GM12878 (cell line): ENCODE measurements at regions not wholly inside any gene's neighbourhood (a gene's known extent, or its start where the extent isn't known, plus 50 kb on each side); places are given as distances from the start of the nearest gene placed in this dataset.

Experiments
- ATAC-seq: fragments of 200-7000 bp; cut with Tn5 transposase; 3 replicates; pipeline ENCODE4 v1.9.1; 2020; ENCODE audit warnings: mild to moderate bottlenecking, moderate library complexity
- BruUV-seq: library from RNA; stranded (reverse); fragments of 400-500 nt; replicated peaks from 2 replicates; lab custom pipeline; 2021; lab: Mats Ljungman, UMichigan
- CTCF ChIA-PET: fragments of 300-600 bp; sonication (Branson Sonifier 250); formaldehyde crosslinking; extraction: SDS; loops from one replicate; lab custom pipeline; 2021; ENCODE audit warnings: inconsistent platforms; lab: Yijun Ruan, JAX
- POLR2A ChIA-PET: fragments of 350-600 bp; formaldehyde crosslinking; extraction: SDS; loops from one replicate; lab custom pipeline; 2021; ENCODE audit warnings: inconsistent platforms; lab: Charles Lee
- RAD21 ChIA-PET: fragments of 300-600 bp; sonication (Branson Sonifier 250); formaldehyde crosslinking; loops from one replicate; lab custom pipeline; 2023; ENCODE audit warnings: antibody characterized with exemption; ENCODE audit not compliant: unreplicated experiment; lab: Charles Lee
- SMC1A ChIA-PET: fragments of 300-600 bp; sonication (Branson Sonifier 250); formaldehyde crosslinking; loops from one replicate; lab custom pipeline; 2023; ENCODE audit not compliant: unreplicated experiment, uncharacterized antibody; lab: Charles Lee
- DNase-seq: peaks from one replicate; pipeline ENCODE4 v3.0.0-alpha.2; 2011; ENCODE audit warnings: low read depth, low spot score
- FAIRE-seq: peaks from 3 replicates; lab custom pipeline; 2011; peaks lifted over from hg19 to GRCh38; lab: Jason Lieb, UNC
- H2AFZ ChIP-seq: 2 replicates; pipeline ENCODE4 v1.6.0; 2011; ENCODE audit warnings: low read depth, low read length, control low read depth; ENCODE audit not compliant: control insufficient read depth
- H3K27ac ChIP-seq: 2 replicates; pipeline ENCODE4 v1.5.1; 2011; ENCODE audit warnings: control low read depth; ENCODE audit not compliant: control insufficient read depth, insufficient read depth
- H3K27me3 ChIP-seq, 2 experiments: replicated peaks in 1 of 2; 2 replicates each; pipeline versions ENCODE4 v1.6.0 to v1.6.1; 2011; ENCODE audit warnings: low read length in 1 of 2; ENCODE audit not compliant: control insufficient read depth in 2 of 2, insufficient read depth in 2 of 2
- H3K36me3 ChIP-seq, 2 experiments: 2 replicates each; pipeline ENCODE4 v1.5.1; 2011; ENCODE audit warnings: low read length in 1 of 2; ENCODE audit not compliant: control insufficient read depth in 2 of 2, insufficient read depth in 2 of 2
- H3K4me1 ChIP-seq: 2 replicates; pipeline ENCODE4 v1.6.1; 2011; ENCODE audit warnings: mild to moderate bottlenecking, low read length, moderate library complexity, mixed read lengths; ENCODE audit not compliant: control insufficient read depth, insufficient read depth
- H3K4me2 ChIP-seq: 2 replicates; pipeline ENCODE4 v1.6.0; 2011; ENCODE audit warnings: control low read depth; ENCODE audit not compliant: control insufficient read depth, insufficient read depth
- H3K4me3 ChIP-seq: fragments of 200-600 bp; sonication (generic); 2 replicates; pipeline ENCODE4 v1.5.1; 2016
- H3K79me2 ChIP-seq: 2 replicates; pipeline ENCODE4 v1.6.0; 2011; ENCODE audit warnings: low read length; ENCODE audit not compliant: control insufficient read depth, insufficient read depth
- H3K9ac ChIP-seq: 2 replicates; pipeline ENCODE4 v1.8.0; 2011; ENCODE audit warnings: low read length, control low read depth, mixed read lengths; ENCODE audit not compliant: control insufficient read depth, insufficient read depth
- H3K9me3 ChIP-seq: replicated peaks from 3 replicates; pipeline ENCODE4 v1.5.1; 2011; ENCODE audit warnings: mild to moderate bottlenecking, low read length; ENCODE audit not compliant: control insufficient read depth, insufficient read depth
- H4K20me1 ChIP-seq: 2 replicates; pipeline ENCODE4 v1.6.0; 2011; ENCODE audit not compliant: control insufficient read depth, insufficient read depth
- CBX3 ChIP-seq: fragments of 200-600 bp; sonication (generic); IDR thresholded peaks from 2 replicates; pipeline ENCODE4 v1.6.1; 2016; ENCODE audit warnings: low read depth, borderline replicate concordance
- CEBPB ChIP-seq, 2 experiments: fragments of 150-350 bp in 1 of 2; IDR thresholded peaks; 2 replicates each; pipeline ENCODE4 v1.6.1; 2012 to 2014; ENCODE audit warnings: low read depth in 2 of 2, low read length in 2 of 2, borderline replicate concordance in 1 of 2, inconsistent platforms in 1 of 2
- CHD4 ChIP-seq: fragments of 200-600 bp; sonication (generic); IDR thresholded peaks from 2 replicates; pipeline ENCODE4 v1.6.1; 2016; ENCODE audit warnings: mild to moderate bottlenecking
- GATAD2B ChIP-seq: fragments of 450-650 bp; conservative IDR thresholded peaks from 2 replicates; pipeline ENCODE4 v1.6.1; 2017; ENCODE audit warnings: low read depth, mild to moderate bottlenecking, moderate library complexity
- HDAC2 ChIP-seq: fragments of 200-600 bp; sonication (generic); IDR thresholded peaks from 2 replicates; pipeline ENCODE4 v1.6.1; 2017
- IRF4 ChIP-seq: IDR thresholded peaks from 2 replicates; pipeline ENCODE4 v1.6.1; 2011; ENCODE audit warnings: low read depth, low read length
- KAT2A ChIP-seq: conservative IDR thresholded peaks from 2 replicates; pipeline ENCODE4 v1.6.1; 2011; ENCODE audit warnings: low read depth, low read length; ENCODE audit not compliant: control insufficient read depth
- LARP7 ChIP-seq: fragments of 450-650 bp; IDR thresholded peaks from 2 replicates; pipeline ENCODE4 v1.6.1; 2017; ENCODE audit warnings: mild to moderate bottlenecking
- RCOR1 ChIP-seq: conservative IDR thresholded peaks from 2 replicates; pipeline ENCODE4 v1.6.1; 2012; ENCODE audit warnings: low read depth, low read length, improper control_type of control experiment
- RUNX3 ChIP-seq: IDR thresholded peaks from 2 replicates; pipeline ENCODE4 v1.6.1; 2012; ENCODE audit warnings: low read length, inconsistent platforms
- STAT1 ChIP-seq: fragments of 450-650 bp; conservative IDR thresholded peaks from 2 replicates; pipeline ENCODE4 v1.6.1; 2014; ENCODE audit warnings: antibody characterized with exemption, mild to moderate bottlenecking
- STAT3 ChIP-seq: IDR thresholded peaks from 2 replicates; pipeline ENCODE4 v1.6.1; 2011; ENCODE audit warnings: low read depth, low read length, improper control_type of control experiment
- TCF12 ChIP-seq: IDR thresholded peaks from 2 replicates; pipeline ENCODE4 v1.6.1; 2011; ENCODE audit warnings: low read depth, mild to moderate bottlenecking, low read length
- TCF7 ChIP-seq: IDR thresholded peaks from 2 replicates; pipeline ENCODE4 v1.6.1; 2014; ENCODE audit warnings: antibody characterized with exemption, borderline replicate concordance
- ZNF217 ChIP-seq: fragments of 450-650 bp; IDR thresholded peaks from 2 replicates; pipeline ENCODE4 v1.6.1; 2017; ENCODE audit warnings: antibody characterized with exemption, mild to moderate bottlenecking
- WGBS: methylation state at CpG from one replicate; pipeline ENCODE4 v1.1.6; 2016; ENCODE audit warnings: low lambda C conversion rate; ENCODE audit not compliant: insufficient replicate concordance, insufficient coverage; ENCODE audit errors: missing lambda C conversion rate; 5-methylcytosine and 5-hydroxymethylcytosine counted together
- in situ Hi-C: fragments of 300-500 bp; cut with MboI; formaldehyde crosslinking; loops from 9 replicates; pipeline ENCODE4 v1.14.3; 2018; ENCODE audit warnings: mixed read lengths
- intact Hi-C: fragments of 100-400 bp; cut with micrococcal nuclease; formaldehyde crosslinking; loops from one replicate; pipeline ENCODE4 v1.14.2; 2022; ENCODE audit not compliant: unreplicated experiment
- TF ChIP-seq, protein P1 (sequence below): fragments of 450-650 bp; IDR thresholded peaks from 2 replicates; pipeline ENCODE4 v1.6.1; 2017; ENCODE audit warnings: mild to moderate bottlenecking, low read depth, inconsistent platforms; ENCODE audit not compliant: poor library complexity, severe bottlenecking
- TF ChIP-seq, protein P2 (sequence below): IDR thresholded peaks from 2 replicates; pipeline ENCODE4 v1.6.1; 2012; ENCODE audit warnings: low read depth, low read length, improper control_type of control experiment
- TF ChIP-seq, protein P3 (sequence below): IDR thresholded peaks from 2 replicates; pipeline ENCODE4 v1.6.1; 2011; ENCODE audit warnings: low read depth, mild to moderate bottlenecking, low read length, moderate library complexity, borderline replicate concordance; ENCODE audit errors: extremely low read depth

DNA sequence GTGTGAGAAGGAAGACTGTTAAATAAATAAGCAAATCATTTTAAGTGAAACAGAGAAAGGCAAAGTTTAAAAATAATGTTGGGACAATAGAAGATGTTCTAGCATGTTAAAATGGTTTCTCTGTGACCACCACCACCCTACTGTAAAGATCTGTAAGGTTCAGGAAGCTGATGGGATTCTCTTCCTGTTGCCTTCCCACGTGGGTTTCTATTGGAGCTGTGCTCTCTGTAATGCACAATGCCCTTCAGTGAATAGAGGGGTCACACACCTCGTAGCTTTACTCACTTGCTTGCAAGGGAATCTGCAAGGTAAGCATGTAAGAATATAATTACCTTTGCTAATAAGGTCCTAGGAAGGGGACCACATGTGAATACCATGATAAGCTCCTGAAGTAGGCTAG, 170.5 kb downstream of the CASP12 start:
- Histone ChIP-seq H3K9ac (no peak overlapping the region), H4K20me1 (no peaks in the 10 kb centered on the region), H3K4me2 (no peak overlapping the region), H3K4me3 (no peak overlapping the region), H3K27ac (no peak overlapping the region), H3K4me1 (no peaks in the 10 kb centered on the region), H3K79me2 (no peaks in the 10 kb centered on the region), H2AFZ (no peak overlapping the region), H3K27me3 (no peaks in the 10 kb centered on the region; a peak in 1 of 4 replicates), H3K36me3 (no peaks in the 10 kb centered on the region), H3K9me3 (no peaks in the 10 kb centered on the region)
- DNase-seq: no peak
- TF ChIP-seq KAT2A (no peak), RCOR1 (no peak), STAT3 (no peak), ZNF217 (no peak)
- TF ChIP-seq, protein P1, sequence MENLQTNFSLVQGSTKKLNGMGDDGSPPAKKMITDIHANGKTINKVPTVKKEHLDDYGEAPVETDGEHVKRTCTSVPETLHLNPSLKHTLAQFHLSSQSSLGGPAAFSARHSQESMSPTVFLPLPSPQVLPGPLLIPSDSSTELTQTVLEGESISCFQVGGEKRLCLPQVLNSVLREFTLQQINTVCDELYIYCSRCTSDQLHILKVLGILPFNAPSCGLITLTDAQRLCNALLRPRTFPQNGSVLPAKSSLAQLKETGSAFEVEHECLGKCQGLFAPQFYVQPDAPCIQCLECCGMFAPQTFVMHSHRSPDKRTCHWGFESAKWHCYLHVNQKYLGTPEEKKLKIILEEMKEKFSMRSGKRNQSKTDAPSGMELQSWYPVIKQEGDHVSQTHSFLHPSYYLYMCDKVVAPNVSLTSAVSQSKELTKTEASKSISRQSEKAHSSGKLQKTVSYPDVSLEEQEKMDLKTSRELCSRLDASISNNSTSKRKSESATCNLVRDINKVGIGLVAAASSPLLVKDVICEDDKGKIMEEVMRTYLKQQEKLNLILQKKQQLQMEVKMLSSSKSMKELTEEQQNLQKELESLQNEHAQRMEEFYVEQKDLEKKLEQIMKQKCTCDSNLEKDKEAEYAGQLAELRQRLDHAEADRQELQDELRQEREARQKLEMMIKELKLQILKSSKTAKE: no peak
- ChIA-PET SMC1A (no interaction called here), CTCF (no interaction called here), RAD21 (no interaction called here), POLR2A (no interaction called here)
- 0% methylated on average over 2 of the region's 2 CpGs for WGBS
- FAIRE-seq: no peak
- intact Hi-C loops: no loop called here
- no peak for ATAC-seq
- in situ Hi-C loops: no loop called here
- no TSS peak for BruUV-seq

DNA sequence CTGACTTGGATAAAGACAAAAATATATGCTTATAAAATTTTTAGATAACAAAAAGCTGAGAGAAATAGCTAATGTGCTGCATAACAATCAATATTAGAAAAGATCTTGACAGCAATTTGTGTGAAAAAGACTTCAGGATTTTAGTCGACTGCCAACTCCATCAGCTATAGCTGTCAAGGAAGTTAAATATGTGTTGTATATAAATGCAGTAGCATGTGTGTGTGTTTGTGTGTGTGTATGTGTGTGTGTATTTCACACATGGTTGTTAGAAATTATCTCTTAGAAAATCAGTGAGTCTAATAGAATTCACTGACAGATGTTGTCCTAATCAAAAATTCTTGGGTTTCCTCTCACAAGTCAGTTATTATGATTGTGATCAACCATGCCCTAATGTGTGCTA, 171.2 kb downstream of the CASP12 start:
- no peak overlapping the region for H3K4me3 ChIP-seq
- ChIA-PET CTCF (no interaction called here), POLR2A (no interaction called here), RAD21 (no interaction called here), SMC1A (interaction anchor here (0.9 kb wide), 1 partner anchor 8 kb away, joined by 3 read pairs; no protein-coding TSS in a partner anchor)
- no peak overlapping the region for H3K4me2 ChIP-seq
- H3K27me3 ChIP-seq: no peaks in the 10 kb centered on the region; a peak in 1 of 4 replicates
- no peaks in the 10 kb centered on the region for H3K9me3 ChIP-seq
- H3K9ac ChIP-seq: no peak overlapping the region
- no peaks in the 10 kb centered on the region for H4K20me1 ChIP-seq
- H2AFZ ChIP-seq: no peak overlapping the region
- no peak for DNase-seq
- H3K36me3 ChIP-seq: no peaks in the 10 kb centered on the region
- 78% methylated on average over 1 of the region's 1 CpG for WGBS
- no peak overlapping the region for H3K27ac ChIP-seq
- no peaks in the 10 kb centered on the region for H3K4me1 ChIP-seq
- no peak for FAIRE-seq
- BruUV-seq: no TSS peak
- no peak for TF ChIP-seq HDAC2
- TF ChIP-seq TCF12: no peak
- TF ChIP-seq CBX3: no peak
- no peak for TF ChIP-seq STAT3
- TF ChIP-seq GATAD2B: no peak
- TF ChIP-seq RUNX3: no peak
- TF ChIP-seq TCF7: no peak
- no peak for TF ChIP-seq IRF4
- TF ChIP-seq, protein P2, sequence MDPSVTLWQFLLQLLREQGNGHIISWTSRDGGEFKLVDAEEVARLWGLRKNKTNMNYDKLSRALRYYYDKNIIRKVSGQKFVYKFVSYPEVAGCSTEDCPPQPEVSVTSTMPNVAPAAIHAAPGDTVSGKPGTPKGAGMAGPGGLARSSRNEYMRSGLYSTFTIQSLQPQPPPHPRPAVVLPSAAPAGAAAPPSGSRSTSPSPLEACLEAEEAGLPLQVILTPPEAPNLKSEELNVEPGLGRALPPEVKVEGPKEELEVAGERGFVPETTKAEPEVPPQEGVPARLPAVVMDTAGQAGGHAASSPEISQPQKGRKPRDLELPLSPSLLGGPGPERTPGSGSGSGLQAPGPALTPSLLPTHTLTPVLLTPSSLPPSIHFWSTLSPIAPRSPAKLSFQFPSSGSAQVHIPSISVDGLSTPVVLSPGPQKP: no peak
- no peak for TF ChIP-seq CHD4
- TF ChIP-seq LARP7: no peak
- TF ChIP-seq, protein P3, sequence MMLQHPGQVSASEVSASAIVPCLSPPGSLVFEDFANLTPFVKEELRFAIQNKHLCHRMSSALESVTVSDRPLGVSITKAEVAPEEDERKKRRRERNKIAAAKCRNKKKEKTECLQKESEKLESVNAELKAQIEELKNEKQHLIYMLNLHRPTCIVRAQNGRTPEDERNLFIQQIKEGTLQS: no peak
- no peak for TF ChIP-seq STAT1
- TF ChIP-seq CEBPB (IDR thresholded peaks at IDR 0.05; ENCODE audit: borderline replicate concordance in 1 of 2, low read depth in 2 of 2, low read length in 2 of 2): no peak
- no peak for ATAC-seq
- no peaks in the 10 kb centered on the region for H3K79me2 ChIP-seq
- in situ Hi-C loops: no loop called here
- intact Hi-C loops: no loop called here
